ENCODE measurements at regions not wholly inside any gene's neighbourhood (a gene's known extent, or its start where the extent isn't known, plus 50 kb on each side); places are given as distances from the start of the nearest gene placed in this dataset.

GRCh38 chr10:108523016-108523800, 1358.7 kb upstream of the SORCS1 start:
- DNase-seq (ENCODE audit: low read depth) = no peak

- no peak for DNase-seq (ENCODE audit: low read depth)
These were observed 1357.5 kb upstream of the SORCS1 start for GRCh38 chr10:108521827-108522492.

- DNase-seq (ENCODE audit: low read depth) = no peak
These were observed 1351.3 kb upstream of the SORCS1 start for GRCh38 chr10:108515821-108516220.

GRCh38 chr10:108500396-108500795, 1335.9 kb upstream of the SORCS1 start:
- no peak for DNase-seq (ENCODE audit: low read depth)

- DNase-seq (ENCODE audit: low read depth) = peak; percentile 32
These were observed 1331.6 kb upstream of the SORCS1 start for GRCh38 chr10:108496106-108496505.

- peak; percentile 19 for DNase-seq (ENCODE audit: low read depth)
These were observed 1326.4 kb upstream of the SORCS1 start for GRCh38 chr10:108490944-108491343.

- no peak for DNase-seq (ENCODE audit: low read depth)
These were observed 1306.9 kb upstream of the SORCS1 start for GRCh38 chr10:108471420-108471819.

- DNase-seq (ENCODE audit: low read depth) = no peak
These were observed 1305.4 kb upstream of the SORCS1 start for GRCh38 chr10:108469940-108470339.

- DNase-seq (ENCODE audit: low read depth) = peak; percentile 5
These were observed 1301.5 kb upstream of the SORCS1 start for GRCh38 chr10:108465871-108466641.

GRCh38 chr10:108462005-108462404, 1297.5 kb upstream of the SORCS1 start:
- no peak for DNase-seq (ENCODE audit: low read depth)

- DNase-seq (ENCODE audit: low read depth) = peak; percentile 82
These were observed 1290.3 kb upstream of the SORCS1 start for GRCh38 chr10:108454793-108455192.

- DNase-seq (ENCODE audit: low read depth) = peak; percentile 27
These were observed 1289.7 kb upstream of the SORCS1 start for GRCh38 chr10:108454224-108454623.

- no peak for DNase-seq (ENCODE audit: low read depth)
These were observed 1288.7 kb upstream of the SORCS1 start for GRCh38 chr10:108453166-108453565.

- DNase-seq (ENCODE audit: low read depth) = peak; percentile 8
These were observed 1288.0 kb upstream of the SORCS1 start for GRCh38 chr10:108452533-108452932.

- DNase-seq (ENCODE audit: low read depth) = no peak
These were observed 1285.8 kb upstream of the SORCS1 start for GRCh38 chr10:108450280-108450679.

GRCh38 chr10:108445746-108446145, 1281.2 kb upstream of the SORCS1 start:
- DNase-seq (ENCODE audit: low read depth) = peak; percentile 60

GRCh38 chr10:108443636-108444035, 1279.1 kb upstream of the SORCS1 start:
- DNase-seq (ENCODE audit: low read depth) = no peak

- DNase-seq (ENCODE audit: low read depth) = no peak
These were observed 1274.9 kb upstream of the SORCS1 start for GRCh38 chr10:108439397-108439796.

GRCh38 chr10:108436096-108436495, 1271.6 kb upstream of the SORCS1 start:
- DNase-seq (ENCODE audit: low read depth) = no peak

GRCh38 chr10:108434559-108435252, 1270.2 kb upstream of the SORCS1 start:
- no peak for DNase-seq (ENCODE audit: low read depth)

- DNase-seq (ENCODE audit: low read depth) = no peak
These were observed 1262.6 kb upstream of the SORCS1 start for GRCh38 chr10:108427146-108427545.

- no peak for DNase-seq (ENCODE audit: low read depth)
These were observed 1260.9 kb upstream of the SORCS1 start for GRCh38 chr10:108425283-108425964.

Data from GM04503 (cell line).